Epithelial cell of proximal tubule (primary cell): ENCODE measurements at regions not wholly inside any gene's neighbourhood (a gene's known extent, or its start where the extent isn't known, plus 50 kb on each side); places are given as distances from the start of the nearest gene placed in this dataset.

ENCODE experiments used
- DNase-seq: peaks from one replicate; pipeline ENCODE4 v3.0.0-alpha.2; 2011; ENCODE audit warnings: low read depth
- H3K4me3 ChIP-seq: 2 replicates; pipeline ENCODE4 v1.5.1; 2011; ENCODE audit warnings: low read depth, mild to moderate bottlenecking, low read length
- TF ChIP-seq, protein P1 (sequence below): conservative IDR thresholded peaks from 2 replicates; pipeline ENCODE4 v1.5.1; 2012; ENCODE audit warnings: low read depth, mild to moderate bottlenecking, low read length

GRCh38 chr22:49566693-49567092, 261.0 kb downstream of the BRD1 start:
- H3K4me3 ChIP-seq, result no peak overlapping the region
- TF ChIP-seq, protein P1, sequence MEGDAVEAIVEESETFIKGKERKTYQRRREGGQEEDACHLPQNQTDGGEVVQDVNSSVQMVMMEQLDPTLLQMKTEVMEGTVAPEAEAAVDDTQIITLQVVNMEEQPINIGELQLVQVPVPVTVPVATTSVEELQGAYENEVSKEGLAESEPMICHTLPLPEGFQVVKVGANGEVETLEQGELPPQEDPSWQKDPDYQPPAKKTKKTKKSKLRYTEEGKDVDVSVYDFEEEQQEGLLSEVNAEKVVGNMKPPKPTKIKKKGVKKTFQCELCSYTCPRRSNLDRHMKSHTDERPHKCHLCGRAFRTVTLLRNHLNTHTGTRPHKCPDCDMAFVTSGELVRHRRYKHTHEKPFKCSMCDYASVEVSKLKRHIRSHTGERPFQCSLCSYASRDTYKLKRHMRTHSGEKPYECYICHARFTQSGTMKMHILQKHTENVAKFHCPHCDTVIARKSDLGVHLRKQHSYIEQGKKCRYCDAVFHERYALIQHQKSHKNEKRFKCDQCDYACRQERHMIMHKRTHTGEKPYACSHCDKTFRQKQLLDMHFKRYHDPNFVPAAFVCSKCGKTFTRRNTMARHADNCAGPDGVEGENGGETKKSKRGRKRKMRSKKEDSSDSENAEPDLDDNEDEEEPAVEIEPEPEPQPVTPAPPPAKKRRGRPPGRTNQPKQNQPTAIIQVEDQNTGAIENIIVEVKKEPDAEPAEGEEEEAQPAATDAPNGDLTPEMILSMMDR, result no peak
- no peak for DNase-seq

GRCh38 chr22:49566141-49566541, 261.5 kb downstream of the BRD1 start:
- DNase-seq, result no peak
- no peak overlapping the region for H3K4me3 ChIP-seq
- TF ChIP-seq, protein P1, result no peak

DNA sequence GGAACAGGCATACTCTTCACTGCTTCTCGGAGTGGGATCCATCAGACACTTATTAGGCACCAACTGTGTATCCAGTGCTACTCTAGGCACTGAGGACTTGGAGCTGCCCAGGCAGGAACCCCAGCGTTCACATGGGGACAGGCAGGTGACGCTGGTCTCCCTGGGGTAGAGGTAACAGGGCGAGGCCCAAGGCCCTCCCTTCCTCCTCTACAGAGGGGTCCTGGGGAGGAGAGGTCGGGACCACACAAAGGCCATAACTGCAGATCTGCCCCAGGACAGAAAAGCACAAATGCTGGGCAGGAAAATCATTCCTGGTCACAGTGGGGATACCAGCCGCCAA, 262.2 kb downstream of the BRD1 start:
- no peak for DNase-seq
- H3K4me3 ChIP-seq, result no peak overlapping the region
- TF ChIP-seq, protein P1, result no peak

DNA sequence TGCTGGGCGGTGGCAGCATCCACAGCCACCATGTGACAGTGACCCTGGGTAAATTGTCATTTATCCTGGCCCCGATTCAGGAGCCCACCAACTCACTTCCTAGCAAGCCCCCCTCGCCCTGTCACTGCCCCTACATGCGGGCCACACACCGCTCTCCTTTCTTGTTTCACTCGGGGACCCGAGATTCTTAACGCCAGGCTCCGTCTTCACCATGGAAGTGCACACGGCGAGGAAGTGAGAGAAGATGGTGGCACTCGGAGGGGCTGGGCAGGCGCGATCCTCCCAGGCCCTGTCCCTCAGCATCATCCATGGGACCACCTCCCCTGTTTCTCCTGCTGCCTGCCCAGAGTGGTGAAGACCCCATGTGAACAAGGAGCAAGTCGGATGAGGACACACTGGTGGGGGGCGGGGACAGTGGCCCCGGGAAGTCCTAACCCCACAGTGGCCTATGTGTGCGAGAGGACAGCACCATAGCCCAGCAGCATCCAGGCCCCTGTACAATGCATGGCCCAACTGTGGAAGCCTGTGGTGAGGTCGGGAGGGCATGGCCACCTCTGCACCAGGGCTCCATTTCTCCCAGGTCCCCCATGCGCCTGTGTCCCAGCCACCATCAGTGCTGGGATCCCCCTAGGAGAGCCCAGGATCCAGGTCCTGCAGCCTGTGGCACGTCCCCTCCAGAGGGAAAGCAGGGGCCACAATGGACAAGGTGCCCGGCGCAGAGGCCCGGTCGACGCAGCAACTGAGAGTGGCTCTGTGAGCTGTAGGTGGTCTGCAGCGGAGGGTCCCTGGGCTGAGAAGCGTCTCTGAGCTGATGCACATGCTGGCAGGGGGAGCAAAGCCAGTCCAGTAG, 262.8 kb downstream of the BRD1 start:
- no peak for DNase-seq
- no peak overlapping the region for H3K4me3 ChIP-seq
- TF ChIP-seq, protein P1, result no peak

DNA sequence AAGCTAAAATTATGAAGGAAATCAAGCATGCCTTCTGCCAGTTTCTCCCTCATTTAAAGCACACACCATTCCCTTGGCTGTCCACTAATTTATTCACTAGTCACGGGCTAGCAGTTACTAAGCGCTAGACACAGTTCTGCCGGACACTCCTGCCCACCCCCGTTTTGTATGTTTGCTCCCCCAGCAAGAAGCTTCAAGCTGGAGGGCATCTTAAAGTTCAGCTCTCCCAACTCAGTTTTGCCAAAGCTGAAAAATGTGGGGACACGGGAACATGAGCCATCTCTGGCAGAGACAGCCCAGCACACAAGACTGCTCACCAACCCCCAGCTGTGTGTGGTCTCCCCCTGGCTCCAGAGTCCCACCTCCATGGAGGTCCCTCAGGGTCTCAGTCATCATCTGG, 263.6 kb downstream of the BRD1 start:
- TF ChIP-seq, protein P1, result no peak
- no peak overlapping the region for H3K4me3 ChIP-seq
- DNase-seq, result no peak

DNA sequence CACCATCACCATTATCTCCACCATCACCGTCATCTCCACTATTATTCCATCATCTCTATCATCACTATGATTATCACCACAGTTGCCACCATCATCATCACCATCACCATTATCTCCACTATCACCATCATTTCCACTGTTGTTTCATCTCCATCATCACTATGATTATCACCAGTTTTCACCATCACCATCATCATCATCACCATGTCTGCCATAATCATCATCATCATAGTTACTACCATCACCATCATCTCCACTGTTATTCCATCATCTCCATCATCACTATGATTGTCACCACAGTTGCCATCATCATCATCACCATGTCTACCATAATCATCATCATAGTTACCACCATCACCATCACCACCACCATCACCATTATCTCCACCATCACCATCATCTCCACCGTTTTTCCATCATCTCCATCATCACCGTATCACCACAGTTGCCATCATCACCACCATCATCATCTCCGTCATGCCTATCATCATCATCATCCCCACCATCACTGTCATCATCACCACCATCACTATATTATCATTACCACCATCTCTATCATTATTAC, 264.9 kb downstream of the BRD1 start:
- TF ChIP-seq, protein P1, result no peak
- no peak overlapping the region for H3K4me3 ChIP-seq
- DNase-seq, result no peak

DNA sequence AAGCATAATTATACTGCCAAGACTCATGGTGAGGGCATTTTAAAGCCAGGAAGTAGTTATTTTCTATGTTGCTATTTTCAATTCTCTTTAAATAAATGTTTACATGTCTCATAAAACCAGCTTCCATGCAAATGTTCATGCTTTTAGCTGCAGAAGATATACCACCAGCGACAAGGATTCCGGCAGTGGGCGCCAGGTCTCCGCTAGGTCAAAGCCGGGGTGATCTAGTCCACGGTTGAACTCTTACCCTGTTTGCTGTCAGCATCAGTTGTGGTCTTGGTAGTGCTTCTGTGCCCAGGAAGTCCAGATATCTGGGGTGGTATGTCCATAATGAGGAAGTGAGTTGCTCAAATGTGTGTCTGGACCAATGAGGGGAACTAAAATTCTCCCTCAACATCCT, 265.7 kb downstream of the BRD1 start:
- H3K4me3 ChIP-seq, result no peak overlapping the region
- DNase-seq, result no peak
- TF ChIP-seq, protein P1, result no peak
